Femur (tissue), 1 donor: ENCODE measurements at regions not wholly inside any gene's neighbourhood (a gene's known extent, or its start where the extent isn't known, plus 50 kb on each side); places are given as distances from the start of the nearest gene placed in this dataset.

Experiments
- DNase-seq: peaks from one replicate; pipeline ENCODE4 v3.0.0-alpha.2; 2017

GRCh38 chr6:8670792-8671191 is 235.4 kb upstream of the SLC35B3 start:
- no peak for DNase-seq

- DNase-seq = no peak
Observed at GRCh38 chr6:8664700-8665099, 229.4 kb upstream of the SLC35B3 start.

GRCh38 chr6:8664070-8664469 is 228.7 kb upstream of the SLC35B3 start:
- DNase-seq = no peak

- DNase-seq = no peak
Observed at GRCh38 chr6:8659404-8660189, 224.3 kb upstream of the SLC35B3 start.

GRCh38 chr6:8658416-8658815 is 223.1 kb upstream of the SLC35B3 start:
- DNase-seq = no peak

GRCh38 chr6:8657522-8657921 is 222.2 kb upstream of the SLC35B3 start:
- no peak for DNase-seq

- DNase-seq = no peak
Observed at GRCh38 chr6:8655670-8656454, 220.5 kb upstream of the SLC35B3 start.

GRCh38 chr6:8652710-8653109 is 217.4 kb upstream of the SLC35B3 start:
- no peak for DNase-seq

GRCh38 chr6:8651998-8652397 is 216.7 kb upstream of the SLC35B3 start:
- no peak for DNase-seq

GRCh38 chr6:8645212-8645611 is 209.9 kb upstream of the SLC35B3 start:
- DNase-seq = no peak

GRCh38 chr6:8644306-8644705 is 209.0 kb upstream of the SLC35B3 start:
- DNase-seq = no peak

- no peak for DNase-seq
Observed at GRCh38 chr6:8642854-8643253, 207.5 kb upstream of the SLC35B3 start.

- no peak for DNase-seq
Observed at GRCh38 chr6:8642131-8642530, 206.8 kb upstream of the SLC35B3 start.

GRCh38 chr6:8639928-8640649 is 204.7 kb upstream of the SLC35B3 start:
- DNase-seq = no peak

GRCh38 chr6:8637896-8638597 is 202.7 kb upstream of the SLC35B3 start:
- no peak for DNase-seq

- no peak for DNase-seq
Observed at GRCh38 chr6:8633762-8634161, 198.4 kb upstream of the SLC35B3 start.

- no peak for DNase-seq
Observed at GRCh38 chr6:8628736-8629135, 193.4 kb upstream of the SLC35B3 start.

- no peak for DNase-seq
Observed at GRCh38 chr6:8628063-8628462, 192.7 kb upstream of the SLC35B3 start.

GRCh38 chr6:8627085-8627861 is 191.9 kb upstream of the SLC35B3 start:
- DNase-seq = no peak

- no peak for DNase-seq
Observed at GRCh38 chr6:8624665-8625064, 189.3 kb upstream of the SLC35B3 start.

- no peak for DNase-seq
Observed at GRCh38 chr6:8623441-8623840, 188.1 kb upstream of the SLC35B3 start.

GRCh38 chr6:8619853-8620252 is 184.5 kb upstream of the SLC35B3 start:
- DNase-seq = no peak
